NCI-H128 (cell line): ENCODE measurements at regions not wholly inside any gene's neighbourhood (a gene's known extent, or its start where the extent isn't known, plus 50 kb on each side); places are given as distances from the start of the nearest gene placed in this dataset.

Experiments
- DNase-seq: peaks from one replicate; lab custom pipeline; 2025; ENCODE audit not compliant: unreplicated experiment; lab: John Stamatoyannopoulos, UW

DNA sequence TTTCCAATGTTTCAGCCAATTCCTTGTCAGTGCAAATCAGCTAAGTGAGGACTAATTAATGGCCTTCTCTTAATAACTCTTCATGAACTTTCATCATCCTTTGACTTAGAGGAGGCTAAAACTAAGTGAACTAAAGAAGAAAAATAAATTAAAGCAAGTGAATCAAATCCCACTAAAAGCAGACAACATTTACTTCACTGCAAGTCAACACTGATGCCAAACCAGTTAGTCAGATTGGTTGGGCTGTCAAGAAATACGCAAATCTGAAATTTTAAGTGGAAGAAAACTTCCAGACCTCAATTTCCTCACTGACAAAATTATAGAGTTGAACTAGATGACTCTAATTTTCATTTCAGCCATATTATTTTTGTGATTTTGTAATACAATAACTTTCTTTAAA lies 137.2 kb upstream of the PRLR start:
- no peak for DNase-seq

DNA sequence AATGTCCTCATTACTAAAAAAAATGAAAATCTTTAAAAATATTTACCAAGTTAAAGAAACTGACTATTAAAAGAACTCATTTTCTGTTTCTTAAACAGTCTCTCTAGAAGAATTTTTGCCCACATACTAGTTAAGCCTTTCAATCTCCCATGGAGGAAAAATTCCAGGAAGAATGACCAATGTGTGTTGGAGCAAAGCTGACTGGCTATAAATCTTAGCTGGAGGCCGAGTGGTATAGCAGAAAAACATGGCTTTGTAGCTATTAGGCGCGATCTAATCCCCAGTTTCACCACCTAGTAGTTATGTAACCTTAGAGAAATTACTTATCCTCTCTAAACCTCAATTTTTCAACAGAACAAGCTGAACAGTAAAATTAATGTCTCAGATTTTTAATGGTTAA lies 135.5 kb upstream of the PRLR start:
- DNase-seq = no peak

DNA sequence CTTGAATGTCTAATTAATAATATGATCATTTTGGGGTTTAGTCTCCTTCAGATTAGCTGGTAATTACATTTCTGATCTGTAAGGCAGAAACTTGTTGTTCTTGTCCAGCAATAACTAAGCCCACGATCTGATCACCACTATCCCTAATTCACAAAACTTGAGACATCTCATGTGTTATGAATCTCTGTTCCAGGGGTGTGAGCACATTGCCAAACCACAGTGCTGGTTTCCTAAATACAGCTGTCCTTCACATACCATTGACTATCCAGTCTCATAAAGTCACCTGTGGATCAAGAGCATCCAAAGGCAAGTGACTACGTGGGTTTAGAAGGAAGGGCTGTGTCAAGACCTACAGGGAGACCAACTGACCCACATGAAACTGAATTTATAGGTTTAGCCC lies 134.1 kb upstream of the PRLR start:
- DNase-seq = no peak

DNA sequence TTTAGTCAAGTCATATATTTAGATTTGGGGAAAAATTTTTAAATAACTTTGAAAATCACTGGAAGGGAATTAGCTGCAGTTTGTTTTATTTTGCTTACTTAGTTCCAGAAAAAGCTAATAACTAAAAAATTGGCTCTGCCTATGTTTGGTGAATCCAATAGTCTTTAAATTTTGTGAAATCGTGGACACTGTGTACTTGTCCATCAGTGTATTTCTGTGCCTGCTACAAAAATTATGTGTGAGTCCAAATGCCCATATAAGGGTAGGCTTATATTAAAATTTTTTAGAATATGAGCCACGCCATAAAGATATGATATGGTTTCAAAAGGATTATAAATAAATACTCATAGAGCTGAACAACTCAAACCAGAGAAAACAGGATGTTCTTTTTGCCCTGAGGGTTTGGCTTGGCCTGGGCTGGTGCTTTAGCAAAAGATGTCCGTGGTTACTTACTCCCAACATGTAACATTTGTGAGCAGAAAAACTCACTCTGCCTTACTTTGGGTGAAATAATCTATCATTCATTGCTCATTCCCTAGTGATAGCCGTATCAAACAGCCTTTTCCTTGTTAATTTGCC lies 133.2 kb upstream of the PRLR start:
- no peak for DNase-seq

DNA sequence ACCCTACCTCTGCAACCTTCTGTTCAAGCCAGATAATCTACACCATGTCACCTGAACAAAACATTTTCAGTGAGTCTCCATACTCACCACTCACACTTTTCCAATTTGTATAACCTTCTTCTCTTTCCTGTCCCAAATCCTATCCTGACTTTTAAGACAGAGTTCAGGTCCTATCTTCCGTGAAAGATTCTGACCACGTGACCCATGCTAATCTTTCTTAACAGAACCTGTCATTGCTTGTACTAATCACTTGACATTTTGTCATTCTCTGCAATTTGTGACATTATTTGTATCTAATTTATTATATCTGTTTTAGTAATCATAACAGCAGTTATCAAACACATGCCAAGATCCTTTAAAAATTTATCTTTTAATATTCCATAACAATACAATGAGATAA lies 132.5 kb upstream of the PRLR start:
- DNase-seq = no peak

DNA sequence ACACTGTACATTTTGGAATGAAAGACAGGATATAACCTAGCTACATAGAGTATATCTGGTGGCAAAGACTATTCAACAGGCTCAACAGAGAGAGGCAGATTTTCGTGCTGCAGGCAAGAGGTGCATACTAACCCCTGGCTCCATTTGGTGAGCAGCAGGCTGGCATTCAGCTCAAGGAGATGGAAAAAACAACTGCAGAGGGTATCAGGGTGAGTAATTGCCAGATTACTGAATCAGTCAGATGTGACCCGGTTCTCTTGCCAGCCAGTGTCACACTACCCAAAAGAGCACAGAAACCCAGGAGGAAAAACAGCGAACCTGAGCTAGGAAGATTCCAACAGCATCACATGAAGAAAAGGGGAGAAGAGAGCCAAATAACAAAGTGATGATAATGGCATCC lies 130.4 kb upstream of the PRLR start:
- no peak for DNase-seq

DNA sequence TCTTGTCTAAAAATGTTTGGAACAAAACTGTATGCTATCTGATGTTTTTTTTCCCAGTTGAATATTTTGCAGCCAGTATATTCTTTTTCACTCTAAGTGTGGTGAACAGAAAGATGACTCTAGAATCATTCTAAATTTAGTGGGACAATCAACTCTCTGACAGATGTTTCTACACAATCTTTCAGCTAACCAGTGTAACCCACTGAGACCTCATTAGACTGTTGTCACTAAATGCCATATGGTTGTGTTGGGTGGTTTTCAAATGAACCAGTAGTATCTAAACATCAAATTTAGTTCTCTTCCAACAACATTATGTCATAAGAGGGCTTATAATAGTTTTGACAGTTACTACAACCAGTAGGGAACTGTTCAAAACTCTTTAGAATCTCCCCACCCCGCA lies 129.6 kb upstream of the PRLR start:
- no peak for DNase-seq

DNA sequence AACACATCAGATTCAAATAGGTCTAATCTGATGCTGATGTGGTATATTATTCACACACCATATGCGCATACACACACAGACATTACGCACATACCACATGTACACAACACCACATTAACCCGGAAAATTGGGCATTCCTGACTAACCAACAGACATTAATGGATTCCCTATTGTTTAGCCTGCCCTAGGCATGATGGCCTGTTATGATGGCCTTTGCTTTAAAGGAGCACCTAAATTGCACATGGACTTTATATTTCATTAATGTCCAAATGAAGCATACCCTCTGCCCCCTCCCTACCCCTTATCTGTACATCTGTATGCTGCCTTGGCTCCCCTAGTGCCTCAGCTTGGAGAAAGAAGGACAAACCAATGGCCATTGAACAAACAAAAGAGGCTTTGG lies 127.7 kb upstream of the PRLR start:
- DNase-seq = no peak

DNA sequence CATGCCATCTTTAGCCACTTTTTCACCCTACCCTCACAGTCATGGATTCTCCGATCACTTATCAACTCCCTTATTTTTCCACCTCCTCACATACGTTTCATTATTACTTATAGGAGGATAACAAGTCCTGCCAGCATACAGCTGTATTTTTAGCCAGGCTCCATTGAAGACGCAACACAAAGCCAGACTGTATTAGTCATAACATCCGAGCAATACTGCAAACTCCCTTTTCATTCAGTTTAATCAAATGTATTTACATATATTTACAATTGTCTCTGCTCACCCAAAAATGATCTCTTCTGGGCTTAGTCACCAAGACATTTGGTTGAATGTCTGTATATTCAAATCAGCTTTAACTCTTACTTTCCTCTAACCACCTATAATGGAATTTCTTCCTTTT lies 126.4 kb upstream of the PRLR start:
- DNase-seq = no peak

DNA sequence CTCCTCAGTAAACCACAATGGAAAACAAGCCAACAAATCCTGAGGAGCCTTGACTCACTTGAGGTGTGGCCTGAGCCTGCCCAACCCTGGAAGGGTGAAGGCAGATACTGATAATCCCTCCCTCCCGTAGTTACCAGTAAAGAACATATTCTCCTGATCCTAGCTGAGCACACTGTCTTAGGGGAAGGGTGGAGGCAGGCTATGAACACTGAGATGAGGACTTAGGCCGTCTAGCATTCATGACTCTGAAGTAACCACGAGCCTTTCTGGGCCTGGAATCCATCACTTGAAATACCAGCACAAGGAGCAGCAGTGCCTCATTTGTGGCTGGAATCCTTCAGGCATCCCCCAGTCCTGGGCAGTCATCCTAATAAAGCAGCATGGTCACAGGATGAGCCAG lies 124.5 kb upstream of the PRLR start:
- no peak for DNase-seq

DNA sequence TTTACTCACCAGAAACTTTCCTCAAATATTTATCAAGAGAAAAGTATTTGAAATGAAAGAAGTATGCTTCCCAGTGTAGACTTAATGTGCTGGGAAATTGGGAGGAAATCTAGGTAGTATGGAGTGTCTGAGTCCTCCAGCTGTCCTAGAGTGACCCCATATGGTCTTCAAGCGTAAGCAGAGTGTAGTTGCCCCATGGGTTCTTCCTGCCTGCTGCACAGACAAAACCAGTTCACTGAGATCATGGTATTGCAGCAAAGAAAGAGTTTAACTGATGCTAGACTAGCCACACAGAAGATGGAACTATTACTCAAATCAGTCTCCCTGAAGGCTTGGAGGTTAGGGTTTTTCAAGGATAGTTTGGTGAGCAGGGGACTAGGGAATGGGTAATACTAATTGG lies 114.9 kb upstream of the PRLR start:
- DNase-seq = no peak

DNA sequence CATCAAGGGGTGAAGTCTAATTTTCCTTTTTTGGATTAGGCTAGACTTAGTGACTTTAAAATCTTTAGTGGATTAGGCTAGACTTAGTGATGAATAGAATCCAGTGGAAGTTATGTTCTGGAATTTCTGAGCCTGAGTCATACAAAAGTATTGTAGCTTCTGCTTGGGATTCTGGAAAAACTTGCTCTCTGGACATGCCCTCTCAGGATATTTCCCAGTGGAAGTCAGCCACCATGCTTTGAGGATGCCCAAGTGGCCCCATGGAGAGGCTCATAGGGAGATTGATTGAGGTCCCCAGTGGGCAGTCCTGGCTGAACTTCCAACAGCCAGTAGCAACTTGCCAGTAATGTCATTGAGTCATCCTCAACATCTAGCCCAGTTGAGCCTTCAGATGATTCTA lies 112.4 kb upstream of the PRLR start:
- DNase-seq = no peak

DNA sequence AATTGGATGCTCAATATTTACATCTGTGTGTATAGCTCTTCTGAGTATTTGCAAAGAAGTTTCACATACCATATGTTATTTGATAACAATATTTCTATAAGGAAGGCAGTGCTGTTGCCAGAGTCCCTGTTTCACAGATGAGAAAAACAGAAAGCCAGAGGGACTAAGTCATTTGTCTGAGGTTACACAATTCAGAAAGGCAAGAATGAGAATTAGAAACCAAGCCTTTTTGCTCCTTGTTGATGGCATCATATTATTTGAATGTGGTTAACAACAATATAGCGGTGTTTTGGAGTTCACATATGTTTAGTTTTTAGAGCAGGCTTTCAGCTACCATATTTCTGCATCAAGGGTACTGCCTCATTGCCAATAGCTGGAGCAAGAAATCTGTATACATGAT lies 110.9 kb upstream of the PRLR start:
- no peak for DNase-seq

DNA sequence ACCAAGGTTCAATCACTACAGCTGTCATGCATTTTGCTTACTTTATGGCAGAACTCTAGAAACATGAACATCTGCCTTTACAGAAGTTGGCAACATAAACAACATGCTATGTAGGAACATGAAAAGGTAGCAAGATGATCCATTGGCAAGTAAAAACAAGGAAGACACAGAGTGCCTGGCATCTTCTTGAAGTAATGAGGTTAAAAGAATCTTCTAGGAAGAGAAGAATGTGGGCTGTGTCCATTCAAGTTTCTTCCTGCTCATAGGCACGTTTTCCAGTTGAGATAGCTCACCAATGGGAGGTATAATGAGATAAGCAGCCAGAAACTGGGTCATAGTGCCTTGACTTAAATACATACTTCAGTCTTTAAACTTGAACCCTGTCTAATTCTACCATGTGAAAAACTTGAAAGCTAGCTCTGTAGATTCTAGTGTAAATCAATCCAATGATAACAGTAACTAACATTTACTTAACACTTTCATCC lies 109.4 kb upstream of the PRLR start:
- DNase-seq = no peak

DNA sequence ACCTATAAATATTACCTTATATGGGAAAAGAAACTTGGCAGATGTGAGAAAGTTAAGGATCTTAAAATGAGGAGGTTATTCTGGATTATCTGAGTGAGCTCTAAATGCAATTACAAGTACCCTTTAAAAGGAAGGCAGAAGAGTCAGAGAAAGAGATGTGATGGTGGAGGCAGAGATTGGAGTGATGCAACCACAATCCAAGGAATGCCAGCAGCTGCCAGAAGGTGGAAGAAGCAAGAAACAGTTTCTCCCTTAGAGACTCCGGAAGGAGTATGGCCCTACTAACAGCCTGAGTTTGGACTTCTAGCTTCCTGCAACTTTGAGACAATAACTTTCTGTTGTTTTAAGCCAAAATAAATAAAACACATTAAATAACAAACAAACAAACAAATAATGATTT lies 108.7 kb upstream of the PRLR start:
- DNase-seq = no peak

DNA sequence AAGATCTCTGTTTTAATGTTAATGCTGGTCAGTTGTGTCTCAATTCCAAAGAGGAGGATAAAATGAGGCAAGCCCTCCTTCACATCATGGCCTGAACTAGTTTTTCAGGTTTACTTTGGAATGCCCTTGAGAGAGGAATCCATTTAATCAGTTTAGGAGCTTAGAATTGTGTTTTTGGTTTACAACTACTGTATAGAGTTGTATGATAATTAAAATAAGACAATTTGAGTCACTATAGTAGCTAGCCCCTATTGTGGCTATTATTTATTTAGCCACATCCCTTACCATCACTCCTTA lies 107.8 kb upstream of the PRLR start:
- DNase-seq = no peak

DNA sequence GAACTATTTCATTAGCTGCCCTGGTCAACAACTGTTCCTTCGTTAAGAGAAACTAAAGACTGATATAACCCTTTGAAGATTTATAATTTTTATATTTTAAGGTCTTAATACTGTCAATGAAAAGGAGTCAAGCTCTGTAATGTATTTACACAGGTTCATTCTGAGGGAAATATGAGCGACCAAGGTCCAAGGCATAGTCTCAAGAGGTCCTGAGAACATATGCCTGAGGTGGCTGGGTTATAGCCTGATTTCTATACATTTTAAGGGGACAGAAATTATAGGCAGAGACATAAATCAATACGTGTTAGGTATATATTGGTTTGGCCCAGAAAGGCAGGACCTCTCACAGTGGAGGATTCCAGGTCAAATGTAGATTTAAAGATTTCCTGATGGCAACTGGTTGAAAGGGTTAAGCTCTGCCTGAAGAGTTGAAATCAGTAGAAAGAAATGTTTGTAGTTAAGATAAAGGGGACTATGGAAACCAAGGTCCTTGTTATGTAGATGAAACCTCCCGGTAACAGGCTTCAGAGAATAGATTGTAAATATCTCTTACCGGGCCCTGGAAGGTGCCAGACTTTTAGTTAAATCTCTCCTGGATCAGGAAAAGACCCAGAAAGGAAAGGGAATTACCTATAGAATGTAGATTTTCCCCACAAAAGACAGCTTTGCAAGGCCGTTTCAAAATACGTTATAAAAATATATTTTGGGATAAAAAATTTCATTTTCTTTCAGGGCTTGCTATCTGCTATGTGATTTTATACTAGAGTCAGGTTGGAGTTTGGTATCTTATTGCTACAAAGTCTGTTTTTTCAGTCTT lies 107.3 kb upstream of the PRLR start:
- no peak for DNase-seq

DNA sequence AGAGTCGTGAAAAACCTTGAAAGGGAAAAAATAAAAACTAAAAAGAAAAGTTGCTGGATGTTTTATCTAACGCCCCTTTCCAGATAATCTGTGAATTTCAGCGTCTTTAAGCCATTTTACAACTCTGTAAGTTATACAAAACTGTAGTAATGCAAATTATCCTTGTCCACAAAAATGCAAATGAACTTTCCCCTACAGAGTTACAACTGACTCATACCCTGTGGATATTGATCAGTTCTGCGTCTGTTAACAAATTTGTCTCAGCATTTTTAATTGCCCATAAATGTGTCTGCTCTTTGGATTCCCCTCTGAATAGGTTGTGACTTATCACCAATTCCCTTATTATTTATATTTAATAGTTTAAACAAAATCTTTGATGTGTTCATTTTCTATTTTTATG lies 105.9 kb upstream of the PRLR start:
- DNase-seq = no peak

DNA sequence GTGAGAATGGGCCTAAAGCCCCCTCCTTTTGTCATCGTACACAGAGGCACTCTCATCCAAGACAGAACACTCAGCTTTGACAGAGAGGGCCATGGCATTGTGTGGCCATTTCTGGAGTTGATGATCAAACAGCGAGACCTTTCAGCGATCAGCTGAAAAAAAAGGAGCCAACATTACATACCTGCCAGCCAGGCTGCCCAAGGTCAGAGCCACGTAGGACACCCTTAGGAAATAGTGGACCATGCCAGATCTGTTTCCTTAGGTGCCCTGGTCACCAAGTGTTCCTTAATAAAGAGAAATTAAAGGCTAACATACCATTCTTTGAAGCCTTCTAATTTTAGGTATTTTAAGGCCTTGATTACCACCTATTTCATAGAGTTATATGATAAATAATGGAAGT lies 105.5 kb upstream of the PRLR start:
- no peak for DNase-seq

DNA sequence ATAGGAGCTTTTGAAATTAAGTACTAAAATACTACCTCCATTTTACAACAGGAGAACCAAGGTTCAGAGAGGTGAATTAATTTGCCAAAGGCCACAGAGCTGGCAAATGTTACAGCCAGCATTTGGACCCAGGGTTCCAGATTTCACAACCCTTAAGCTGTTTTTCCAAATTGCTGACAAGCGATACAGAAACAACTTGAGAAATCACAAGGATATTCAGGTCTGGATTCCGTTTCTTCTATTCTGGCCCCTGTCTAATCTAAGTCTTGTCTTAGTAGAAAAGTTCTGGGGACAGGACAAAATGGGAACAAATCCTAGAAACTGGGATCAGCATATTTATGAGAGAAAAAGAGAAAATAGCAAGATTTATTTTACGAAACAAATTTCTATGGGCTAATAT lies 103.1 kb upstream of the PRLR start:
- no peak for DNase-seq

DNA sequence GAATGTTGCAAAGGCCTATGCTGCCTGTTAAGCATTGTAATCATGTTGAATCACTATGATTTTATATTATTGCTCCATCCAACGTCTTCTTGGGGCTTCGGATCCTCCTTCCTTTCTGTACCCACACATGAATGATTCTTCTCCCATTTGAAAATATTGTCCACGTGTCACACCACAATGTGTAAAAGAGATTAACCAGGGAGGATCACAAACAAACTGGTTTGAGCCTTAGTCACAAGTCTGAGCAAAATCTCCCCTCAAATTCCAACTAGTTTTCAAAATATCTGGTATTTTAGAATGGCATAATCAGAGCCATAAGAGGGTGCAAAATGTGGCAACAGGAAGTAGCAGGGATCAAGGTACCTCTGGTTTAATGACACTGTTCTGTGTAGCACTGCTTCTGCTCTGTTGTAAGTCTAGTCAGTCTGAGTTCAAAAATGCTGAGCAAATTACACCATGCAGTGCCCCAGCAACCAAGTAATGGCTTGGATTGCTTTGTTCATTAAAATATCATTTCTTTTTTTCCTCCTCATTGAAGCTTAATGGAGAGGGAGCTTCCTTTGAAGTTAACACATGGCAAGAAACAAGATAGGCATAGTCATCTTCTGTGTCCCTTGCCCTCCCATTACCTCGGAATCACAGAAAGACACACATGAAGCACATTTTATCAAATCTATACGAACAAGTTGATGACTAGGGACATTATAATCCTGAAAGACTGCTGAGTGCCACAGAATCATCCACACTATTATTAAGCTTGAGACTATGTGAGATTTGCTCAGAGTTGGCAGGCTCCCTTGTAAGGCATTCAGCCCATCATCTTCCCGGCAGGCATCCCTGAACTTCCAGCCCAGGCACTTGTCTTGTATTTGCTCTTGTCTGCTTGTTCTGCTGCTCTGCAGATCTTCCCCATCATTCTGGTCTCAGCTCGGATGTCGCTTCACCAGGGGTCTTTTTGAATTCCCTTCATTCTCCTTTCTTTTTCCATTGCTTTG lies 102.0 kb upstream of the PRLR start:
- DNase-seq = no peak

DNA sequence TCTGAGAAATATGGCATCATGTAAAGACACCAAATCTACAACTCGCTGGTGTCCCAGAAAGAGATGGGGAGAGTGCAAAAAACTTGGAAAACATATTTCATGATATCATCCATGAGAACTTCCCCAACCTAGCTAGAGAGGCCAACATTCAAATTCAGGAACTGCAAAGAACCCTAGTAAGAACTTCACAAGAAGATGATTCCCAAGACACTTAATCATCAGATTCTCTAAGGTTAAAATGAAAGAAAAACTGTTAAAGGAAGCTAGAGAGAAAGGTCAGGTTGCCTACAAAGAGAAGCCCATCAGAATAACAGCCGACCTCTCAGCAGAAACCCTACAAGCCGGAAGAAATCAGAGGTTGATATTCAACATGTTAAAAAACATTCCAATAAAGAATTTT lies 95.5 kb upstream of the PRLR start:
- no peak for DNase-seq
